ENCODE measurements at regions not wholly inside any gene's neighbourhood (a gene's known extent, or its start where the extent isn't known, plus 50 kb on each side); places are given as distances from the start of the nearest gene placed in this dataset.
"Not testable (repeated sequence)": the region's sequence is repeated elsewhere in the genome, so short reads cannot be mapped to it uniquely, and the experiment has no call there.

DNA sequence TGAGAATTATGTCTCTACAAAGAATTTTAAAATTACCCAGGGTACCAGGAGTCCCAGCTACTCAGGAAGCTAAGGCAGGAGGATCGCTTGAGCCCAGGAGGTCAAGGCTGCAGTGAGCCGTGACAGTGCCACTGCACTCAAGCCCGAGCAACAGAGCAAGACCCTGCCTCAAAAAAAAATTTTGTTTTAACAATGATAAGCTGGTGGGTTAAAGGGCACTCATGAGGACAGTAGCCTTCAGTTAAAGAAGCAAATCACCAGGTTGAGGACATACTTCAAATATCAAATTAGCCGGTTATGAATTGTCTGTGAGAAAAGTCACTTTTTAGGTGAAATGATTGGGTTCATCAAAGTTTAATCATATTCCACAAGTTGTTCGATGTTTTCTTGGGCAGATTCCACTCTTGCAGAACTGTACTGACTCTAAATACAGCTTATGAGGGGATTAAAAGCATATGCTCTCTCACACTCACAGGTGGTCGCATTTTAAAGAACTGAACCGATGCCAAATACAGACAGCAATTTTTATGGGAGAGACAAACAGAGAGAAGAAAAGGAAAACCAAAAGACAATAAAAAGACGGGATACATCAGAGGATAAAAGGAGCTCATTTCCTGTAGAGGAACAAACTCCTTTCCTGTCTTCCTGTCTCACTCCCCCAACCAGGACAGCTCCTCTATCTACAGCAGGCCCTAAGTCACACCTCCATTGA, 582.8 kb upstream of the NRP1 start:
- H3K9me3 ChIP-seq (ENCODE audit: control extremely low read depth in 1 of 5, control insufficient read depth in 4 of 5, insufficient read depth in 2 of 5, low read depth in 1 of 5, low read length in 4 of 5), result peaks cover 0 to 8% (median 3%) of the 10 kb centered on the region in 5 experiments
- no peak overlapping the region for H3K27ac ChIP-seq (ENCODE audit: insufficient read depth in 1 of 2, low read depth in 1 of 2, low read length in 2 of 2, poor library complexity in 1 of 2, severe bottlenecking in 2 of 2)
- POLR2A ChIA-PET, result no interaction called here
- CTCF ChIA-PET, result no interaction called here
- 84% methylated on average over 5 of the region's 8 CpGs for WGBS (ENCODE audit: insufficient coverage)
- no peaks in the 10 kb centered on the region for H3K4me1 ChIP-seq (ENCODE audit: control extremely low read depth in 1 of 4, control insufficient read depth in 4 of 4, insufficient read depth in 4 of 4, low read length in 3 of 4)
- no peak for DNase-seq
- H3K4me3 ChIP-seq (ENCODE audit: control insufficient read depth in 1 of 7, extremely low read depth in 1 of 7, insufficient read depth in 4 of 7, low read depth in 2 of 7, low read length in 6 of 7), result no peak overlapping the region
- peaks cover 0 to 28% (median 5%) of the 10 kb centered on the region in 5 experiments for H3K27me3 ChIP-seq (replicated peaks in 2 of 5; ENCODE audit: control insufficient read depth in 4 of 5, insufficient read depth in 5 of 5, low read length in 4 of 5)
- no peaks in the 10 kb centered on the region for H3K36me3 ChIP-seq (ENCODE audit: control insufficient read depth in 4 of 4, insufficient read depth in 4 of 4, low read length in 3 of 4)

DNA sequence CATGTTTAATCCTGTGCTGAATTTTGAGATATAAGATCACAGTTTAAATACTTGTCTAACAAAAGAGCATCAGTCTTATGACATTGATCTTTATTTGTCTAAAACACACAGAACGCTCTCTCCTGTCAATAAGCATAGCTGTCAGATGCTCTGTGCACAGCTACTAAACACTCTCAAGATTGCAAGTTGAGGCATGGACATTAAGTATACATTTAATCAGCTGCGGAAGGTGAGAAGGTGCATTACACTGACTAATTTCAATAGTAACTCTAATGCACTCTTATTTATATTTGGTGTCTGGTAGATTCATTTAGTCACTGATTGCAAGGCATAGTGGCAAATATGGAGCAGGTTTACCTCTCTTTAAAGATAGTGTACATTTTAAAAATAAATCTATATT, 580.3 kb upstream of the NRP1 start:
- no peaks in the 10 kb centered on the region for H3K4me1 ChIP-seq (ENCODE audit: control extremely low read depth in 1 of 4, control insufficient read depth in 4 of 4, insufficient read depth in 4 of 4, low read length in 3 of 4)
- no peak overlapping the region for H3K27ac ChIP-seq (ENCODE audit: insufficient read depth in 1 of 2, low read depth in 1 of 2, low read length in 2 of 2, poor library complexity in 1 of 2, severe bottlenecking in 2 of 2)
- peaks cover 0 to 28% (median 5%) of the 10 kb centered on the region in 5 experiments for H3K27me3 ChIP-seq (replicated peaks in 2 of 5; ENCODE audit: control insufficient read depth in 4 of 5, insufficient read depth in 5 of 5, low read length in 4 of 5)
- H3K36me3 ChIP-seq (ENCODE audit: control insufficient read depth in 4 of 4, insufficient read depth in 4 of 4, low read length in 3 of 4), result no peaks in the 10 kb centered on the region
- peaks cover 0 to 6% (median 0%) of the 10 kb centered on the region in 5 experiments for H3K9me3 ChIP-seq (ENCODE audit: control extremely low read depth in 1 of 5, control insufficient read depth in 4 of 5, insufficient read depth in 2 of 5, low read depth in 1 of 5, low read length in 4 of 5)
- ChIA-PET POLR2A (no interaction called here), CTCF (no interaction called here)
- WGBS (ENCODE audit: insufficient coverage), result 100% methylated on average over 1 of the region's 2 CpGs
- DNase-seq, result no peak
- no peak overlapping the region for H3K4me3 ChIP-seq (ENCODE audit: control insufficient read depth in 1 of 7, extremely low read depth in 1 of 7, insufficient read depth in 4 of 7, low read depth in 2 of 7, low read length in 6 of 7)

- H3K4me3 ChIP-seq (ENCODE audit: control insufficient read depth in 1 of 7, extremely low read depth in 1 of 7, insufficient read depth in 4 of 7, low read depth in 2 of 7, low read length in 6 of 7), result no peak overlapping the region
- peaks cover 0 to 25% (median 7%) of the 10 kb centered on the region in 5 experiments for H3K27me3 ChIP-seq (replicated peaks in 2 of 5; ENCODE audit: control insufficient read depth in 4 of 5, insufficient read depth in 5 of 5, low read length in 4 of 5)
- no CpG with 5 or more reads among the region's 3 CpGs for WGBS (ENCODE audit: insufficient coverage)
- no peaks in the 10 kb centered on the region for H3K9me3 ChIP-seq (ENCODE audit: control extremely low read depth in 1 of 5, control insufficient read depth in 4 of 5, insufficient read depth in 2 of 5, low read depth in 1 of 5, low read length in 4 of 5)
- no peak overlapping the region for H3K27ac ChIP-seq (ENCODE audit: insufficient read depth in 1 of 2, low read depth in 1 of 2, low read length in 2 of 2, poor library complexity in 1 of 2, severe bottlenecking in 2 of 2)
- no peaks in the 10 kb centered on the region for H3K36me3 ChIP-seq (ENCODE audit: control insufficient read depth in 4 of 4, insufficient read depth in 4 of 4, low read length in 3 of 4)
- no peaks in the 10 kb centered on the region for H3K4me1 ChIP-seq (ENCODE audit: control extremely low read depth in 1 of 4, control insufficient read depth in 4 of 4, insufficient read depth in 4 of 4, low read length in 3 of 4)
- CTCF ChIA-PET, result no interaction called here
- POLR2A ChIA-PET, result no interaction called here
- DNase-seq, result no peak
These were observed 578.7 kb upstream of the NRP1 start for GRCh38 chr10:33913194-33913593.

DNA sequence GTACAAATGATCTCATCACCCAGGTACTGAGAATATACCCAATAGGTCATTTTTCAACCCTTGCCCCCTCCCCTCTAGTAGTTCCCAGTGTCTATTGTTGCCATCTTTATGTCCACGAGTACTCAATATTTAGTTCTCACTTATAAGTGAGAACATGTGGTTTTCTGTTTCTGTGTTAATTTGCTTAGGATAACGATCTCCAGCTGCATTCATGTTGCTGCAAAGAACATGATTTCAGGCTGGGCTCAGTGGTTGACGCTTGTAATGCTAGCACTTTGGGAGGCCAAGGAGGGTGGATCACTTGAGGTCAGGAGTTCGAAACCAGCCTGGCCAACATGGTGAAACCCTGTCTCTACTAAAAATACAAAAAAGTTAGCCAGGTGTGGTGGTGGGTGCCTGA, 575.0 kb upstream of the NRP1 start:
- CTCF ChIA-PET; H3K4me1 ChIP-seq (ENCODE audit: control extremely low read depth in 1 of 4, control insufficient read depth in 4 of 4, insufficient read depth in 4 of 4, low read length in 3 of 4); H3K4me3 ChIP-seq (ENCODE audit: control insufficient read depth in 1 of 7, extremely low read depth in 1 of 7, insufficient read depth in 4 of 7, low read depth in 2 of 7, low read length in 6 of 7); DNase-seq; H3K36me3 ChIP-seq (ENCODE audit: control insufficient read depth in 4 of 4, insufficient read depth in 4 of 4, low read length in 3 of 4); H3K9me3 ChIP-seq (ENCODE audit: control extremely low read depth in 1 of 5, control insufficient read depth in 4 of 5, insufficient read depth in 2 of 5, low read depth in 1 of 5, low read length in 4 of 5); H3K27ac ChIP-seq (ENCODE audit: insufficient read depth in 1 of 2, low read depth in 1 of 2, low read length in 2 of 2, poor library complexity in 1 of 2, severe bottlenecking in 2 of 2): not testable (repeated sequence)
- peaks cover 2 to 20% (median 7%) of the 10 kb centered on the region in 5 experiments for H3K27me3 ChIP-seq (replicated peaks in 2 of 5; ENCODE audit: control insufficient read depth in 4 of 5, insufficient read depth in 5 of 5, low read length in 4 of 5)
- POLR2A ChIA-PET, result interaction anchor here (0.6 kb wide), 1 partner anchor 118 kb away, joined by 3 read pairs; no protein-coding TSS in a partner anchor
- WGBS (ENCODE audit: insufficient coverage), result 88% methylated on average over 2 of the region's 4 CpGs

DNA sequence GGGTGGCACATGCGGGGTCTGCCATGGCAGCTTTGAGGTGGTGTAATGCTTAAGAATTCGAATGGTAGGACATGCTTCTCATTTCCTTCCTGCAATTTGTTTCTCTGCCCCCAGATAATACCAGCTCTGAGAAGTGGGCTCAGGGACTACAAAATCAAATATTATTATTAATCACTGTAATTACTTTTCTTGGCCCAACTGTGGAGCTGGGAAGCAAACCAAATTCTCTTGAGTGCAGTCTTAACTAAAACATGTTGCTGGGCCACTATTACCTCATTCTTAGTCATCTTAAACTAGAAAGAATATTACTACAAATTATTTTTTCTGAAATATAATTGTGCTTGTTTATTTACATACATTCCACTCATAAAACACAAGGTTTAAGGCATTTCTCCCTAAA, 566.7 kb upstream of the NRP1 start:
- no peak for DNase-seq
- ChIA-PET POLR2A (no interaction called here), CTCF (no interaction called here)
- H3K27me3 ChIP-seq (replicated peaks in 2 of 5; ENCODE audit: control insufficient read depth in 4 of 5, insufficient read depth in 5 of 5, low read length in 4 of 5), result peaks cover 0 to 34% (median 0%) of the 10 kb centered on the region in 5 experiments
- H3K36me3 ChIP-seq (ENCODE audit: control insufficient read depth in 4 of 4, insufficient read depth in 4 of 4, low read length in 3 of 4), result no peaks in the 10 kb centered on the region
- H3K4me3 ChIP-seq (ENCODE audit: control insufficient read depth in 1 of 7, extremely low read depth in 1 of 7, insufficient read depth in 4 of 7, low read depth in 2 of 7, low read length in 6 of 7), result no peak overlapping the region
- no peaks in the 10 kb centered on the region for H3K4me1 ChIP-seq (ENCODE audit: control extremely low read depth in 1 of 4, control insufficient read depth in 4 of 4, insufficient read depth in 4 of 4, low read length in 3 of 4)
- peaks cover 0 to 2% (median 0%) of the 10 kb centered on the region in 5 experiments for H3K9me3 ChIP-seq (ENCODE audit: control extremely low read depth in 1 of 5, control insufficient read depth in 4 of 5, insufficient read depth in 2 of 5, low read depth in 1 of 5, low read length in 4 of 5)
- no CpG with 5 or more reads among the region's 2 CpGs for WGBS (ENCODE audit: insufficient coverage)
- no peak overlapping the region for H3K27ac ChIP-seq (ENCODE audit: insufficient read depth in 1 of 2, low read depth in 1 of 2, low read length in 2 of 2, poor library complexity in 1 of 2, severe bottlenecking in 2 of 2)

DNA sequence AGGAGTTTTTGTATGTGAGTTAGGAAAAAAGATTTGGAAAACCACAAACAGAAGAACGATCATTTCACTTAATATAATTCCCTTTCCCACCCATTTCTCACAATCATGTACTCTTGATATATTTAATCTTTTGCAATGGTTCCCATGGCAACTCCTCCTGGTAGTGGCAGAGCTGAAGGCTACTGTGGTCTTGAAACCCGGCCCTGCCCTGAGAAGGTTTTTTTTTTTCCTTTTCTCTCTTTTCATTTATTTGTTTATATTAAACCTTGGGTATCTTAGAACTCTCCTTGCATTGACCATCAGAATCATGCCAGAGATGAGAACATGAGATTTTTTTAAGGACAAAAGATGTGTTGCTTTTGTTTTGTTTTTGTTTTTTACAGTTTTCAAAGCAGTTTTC, 566.1 kb upstream of the NRP1 start:
- no peak for DNase-seq
- H3K27ac ChIP-seq (ENCODE audit: insufficient read depth in 1 of 2, low read depth in 1 of 2, low read length in 2 of 2, poor library complexity in 1 of 2, severe bottlenecking in 2 of 2), result no peak overlapping the region
- WGBS (ENCODE audit: insufficient coverage), result 100% methylated on average over 1 of the region's 2 CpGs
- POLR2A ChIA-PET, result no interaction called here
- no peak overlapping the region for H3K4me3 ChIP-seq (ENCODE audit: control insufficient read depth in 1 of 7, extremely low read depth in 1 of 7, insufficient read depth in 4 of 7, low read depth in 2 of 7, low read length in 6 of 7)
- CTCF ChIA-PET, result no interaction called here
- peaks cover 0 to 2% (median 0%) of the 10 kb centered on the region in 5 experiments for H3K9me3 ChIP-seq (ENCODE audit: control extremely low read depth in 1 of 5, control insufficient read depth in 4 of 5, insufficient read depth in 2 of 5, low read depth in 1 of 5, low read length in 4 of 5)
- no peaks in the 10 kb centered on the region for H3K4me1 ChIP-seq (ENCODE audit: control extremely low read depth in 1 of 4, control insufficient read depth in 4 of 4, insufficient read depth in 4 of 4, low read length in 3 of 4)
- no peaks in the 10 kb centered on the region for H3K36me3 ChIP-seq (ENCODE audit: control insufficient read depth in 4 of 4, insufficient read depth in 4 of 4, low read length in 3 of 4)
- peaks cover 0 to 31% (median 2%) of the 10 kb centered on the region in 5 experiments for H3K27me3 ChIP-seq (replicated peaks in 2 of 5; ENCODE audit: control insufficient read depth in 4 of 5, insufficient read depth in 5 of 5, low read length in 4 of 5)

- no peaks in the 10 kb centered on the region for H3K4me1 ChIP-seq (ENCODE audit: control extremely low read depth in 1 of 4, control insufficient read depth in 4 of 4, insufficient read depth in 4 of 4, low read length in 3 of 4)
- DNase-seq, result no peak
- WGBS (ENCODE audit: insufficient coverage), result 95% methylated on average over 5 of the region's 5 CpGs
- ChIA-PET CTCF (no interaction called here), POLR2A (no interaction called here)
- peaks cover 0 to 2% (median 0%) of the 10 kb centered on the region in 5 experiments for H3K9me3 ChIP-seq (ENCODE audit: control extremely low read depth in 1 of 5, control insufficient read depth in 4 of 5, insufficient read depth in 2 of 5, low read depth in 1 of 5, low read length in 4 of 5)
- H3K27ac ChIP-seq (ENCODE audit: insufficient read depth in 1 of 2, low read depth in 1 of 2, low read length in 2 of 2, poor library complexity in 1 of 2, severe bottlenecking in 2 of 2), result no peak overlapping the region
- H3K4me3 ChIP-seq (ENCODE audit: control insufficient read depth in 1 of 7, extremely low read depth in 1 of 7, insufficient read depth in 4 of 7, low read depth in 2 of 7, low read length in 6 of 7), result no peak overlapping the region
- H3K27me3 ChIP-seq (replicated peaks in 2 of 5; ENCODE audit: control insufficient read depth in 4 of 5, insufficient read depth in 5 of 5, low read length in 4 of 5), result peaks cover 0 to 31% (median 2%) of the 10 kb centered on the region in 5 experiments
- no peaks in the 10 kb centered on the region for H3K36me3 ChIP-seq (ENCODE audit: control insufficient read depth in 4 of 4, insufficient read depth in 4 of 4, low read length in 3 of 4)
These were observed 565.4 kb upstream of the NRP1 start for GRCh38 chr10:33899578-33900531.

Measured in common myeloid progenitor, CD34-positive (primary cell).